ENCODE measurements at regions not wholly inside any gene's neighbourhood (a gene's known extent, or its start where the extent isn't known, plus 50 kb on each side); places are given as distances from the start of the nearest gene placed in this dataset.
A peak's percentile ranks its signal among the peaks of the same experiment; 100 is the strongest.

DNA sequence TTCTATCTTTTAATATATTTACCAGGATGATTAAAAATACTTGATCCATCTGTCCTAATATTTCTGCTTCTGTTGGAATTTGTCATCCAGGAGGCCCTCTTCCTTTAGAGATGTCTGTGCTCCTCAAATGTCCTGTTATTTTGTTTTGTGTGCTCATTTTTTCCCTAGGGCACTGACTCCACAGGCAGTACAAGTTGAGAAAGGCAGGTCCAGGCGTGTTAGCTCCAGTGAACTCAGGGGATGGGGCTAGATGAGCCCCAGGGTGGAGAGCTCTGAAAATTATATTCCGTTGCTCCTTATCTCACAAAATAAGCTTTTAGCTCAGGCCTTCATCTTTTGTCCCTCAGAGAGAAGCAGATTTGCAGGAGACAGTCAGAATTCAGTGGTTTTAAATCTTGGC is 105.7 kb downstream of the SLC4A3 start:
- Histone ChIP-seq H3K36me3 (ENCODE audit: control insufficient read depth in 4 of 4, insufficient read depth in 4 of 4, low read length in 4 of 4) (no peaks in the 10 kb centered on the region), H3K4me3 (no peak overlapping the region), H3K9me3 (ENCODE audit: control insufficient read depth in 4 of 4, insufficient read depth in 3 of 4, low read length in 3 of 4) (no peaks in the 10 kb centered on the region), H3K9ac (ENCODE audit: insufficient read depth in 1 of 2, low read length in 2 of 2) (no peak overlapping the region), H3K27ac (ENCODE audit: low read depth in 1 of 2, low read length in 1 of 2) (no peak overlapping the region), H3K4me1 (ENCODE audit: control insufficient read depth in 5 of 5, insufficient read depth in 5 of 5, low read length in 5 of 5) (peaks cover 0 to 8% (median 0%) of the 10 kb centered on the region in 5 donors), H3K27me3 (ENCODE audit: control insufficient read depth in 3 of 3, insufficient read depth in 3 of 3, low read length in 2 of 3) (peaks cover 0 to 2% (median 0%) of the 10 kb centered on the region in 3 donors)
- 69 to 90% methylated on average over 2 of the region's 2 CpGs for WGBS, 2 donors
- no peak for ATAC-seq (ENCODE audit: insufficient read depth, low FRiP score)
- DNase-seq: no peak
- TF ChIP-seq, protein P1, sequence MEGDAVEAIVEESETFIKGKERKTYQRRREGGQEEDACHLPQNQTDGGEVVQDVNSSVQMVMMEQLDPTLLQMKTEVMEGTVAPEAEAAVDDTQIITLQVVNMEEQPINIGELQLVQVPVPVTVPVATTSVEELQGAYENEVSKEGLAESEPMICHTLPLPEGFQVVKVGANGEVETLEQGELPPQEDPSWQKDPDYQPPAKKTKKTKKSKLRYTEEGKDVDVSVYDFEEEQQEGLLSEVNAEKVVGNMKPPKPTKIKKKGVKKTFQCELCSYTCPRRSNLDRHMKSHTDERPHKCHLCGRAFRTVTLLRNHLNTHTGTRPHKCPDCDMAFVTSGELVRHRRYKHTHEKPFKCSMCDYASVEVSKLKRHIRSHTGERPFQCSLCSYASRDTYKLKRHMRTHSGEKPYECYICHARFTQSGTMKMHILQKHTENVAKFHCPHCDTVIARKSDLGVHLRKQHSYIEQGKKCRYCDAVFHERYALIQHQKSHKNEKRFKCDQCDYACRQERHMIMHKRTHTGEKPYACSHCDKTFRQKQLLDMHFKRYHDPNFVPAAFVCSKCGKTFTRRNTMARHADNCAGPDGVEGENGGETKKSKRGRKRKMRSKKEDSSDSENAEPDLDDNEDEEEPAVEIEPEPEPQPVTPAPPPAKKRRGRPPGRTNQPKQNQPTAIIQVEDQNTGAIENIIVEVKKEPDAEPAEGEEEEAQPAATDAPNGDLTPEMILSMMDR (IDR thresholded peaks at IDR 0.05; ENCODE audit: control extremely low read depth, extremely low read depth): no peak

DNA sequence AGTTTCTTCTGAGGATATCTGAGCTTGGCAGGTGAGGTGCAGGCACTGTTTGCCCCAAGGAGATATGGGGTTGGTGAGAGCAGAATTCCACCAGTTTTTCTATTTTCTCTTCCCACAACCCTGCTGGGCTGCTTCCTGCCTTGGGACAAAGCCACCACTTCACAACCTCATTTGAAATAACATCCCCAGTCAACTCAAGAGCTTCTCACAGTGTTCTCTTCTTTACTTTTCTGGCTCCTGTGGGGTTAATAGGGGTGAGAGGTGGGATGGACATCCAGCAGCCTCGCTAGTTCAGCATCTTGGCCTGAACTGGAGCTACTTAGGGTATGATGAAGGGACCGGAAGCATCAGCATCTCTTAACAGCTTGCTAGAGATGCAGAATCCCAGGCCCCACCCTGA is 106.3 kb downstream of the SLC4A3 start:
- TF ChIP-seq, protein P1 (IDR thresholded peaks at IDR 0.05; ENCODE audit: control extremely low read depth, extremely low read depth): no peak
- DNase-seq (no peak), ATAC-seq (ENCODE audit: insufficient read depth, low FRiP score) (no peak)
- WGBS, 2 donors: 73 to 80% methylated on average over 2 of the region's 2 CpGs
- Histone ChIP-seq H3K9ac (ENCODE audit: insufficient read depth in 1 of 2, low read length in 2 of 2) (no peak overlapping the region), H3K4me3 (no peak overlapping the region), H3K36me3 (ENCODE audit: control insufficient read depth in 4 of 4, insufficient read depth in 4 of 4, low read length in 4 of 4) (no peaks in the 10 kb centered on the region), H3K27me3 (ENCODE audit: control insufficient read depth in 3 of 3, insufficient read depth in 3 of 3, low read length in 2 of 3) (peaks cover 0 to 2% (median 0%) of the 10 kb centered on the region in 3 donors), H3K27ac (ENCODE audit: low read depth in 1 of 2, low read length in 1 of 2) (no peak overlapping the region), H3K4me1 (ENCODE audit: control insufficient read depth in 5 of 5, insufficient read depth in 5 of 5, low read length in 5 of 5) (peaks cover 0 to 5% (median 0%) of the 10 kb centered on the region in 5 donors), H3K9me3 (ENCODE audit: control insufficient read depth in 4 of 4, insufficient read depth in 3 of 4, low read length in 3 of 4) (no peaks in the 10 kb centered on the region)

DNA sequence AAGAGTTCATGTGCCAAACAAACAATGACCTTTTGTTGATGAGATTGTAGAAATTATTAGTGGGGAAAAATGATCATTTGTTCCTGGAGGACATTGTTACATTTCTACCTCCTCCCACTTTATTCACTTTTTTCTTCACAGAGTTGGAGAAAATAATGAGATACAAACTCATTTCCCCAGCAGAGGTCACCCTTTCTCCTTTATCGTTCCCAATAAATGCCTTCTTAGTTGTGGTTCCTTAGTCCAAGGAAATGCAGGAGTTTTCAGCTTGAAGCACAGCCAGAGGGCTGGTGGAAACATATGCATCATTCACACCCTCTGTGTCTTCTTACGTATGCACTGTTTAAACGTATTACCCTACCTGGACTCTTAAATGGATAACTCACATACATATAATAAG is 108.8 kb downstream of the SLC4A3 start:
- Histone ChIP-seq H3K9me3 (ENCODE audit: control insufficient read depth in 4 of 4, insufficient read depth in 3 of 4, low read length in 3 of 4) (no peaks in the 10 kb centered on the region), H3K27ac (ENCODE audit: low read depth in 1 of 2, low read length in 1 of 2) (no peak overlapping the region), H3K36me3 (ENCODE audit: control insufficient read depth in 4 of 4, insufficient read depth in 4 of 4, low read length in 4 of 4) (no peaks in the 10 kb centered on the region), H3K27me3 (ENCODE audit: control insufficient read depth in 3 of 3, insufficient read depth in 3 of 3, low read length in 2 of 3) (no peaks in the 10 kb centered on the region), H3K9ac (ENCODE audit: insufficient read depth in 1 of 2, low read length in 2 of 2) (peak overlapping the region in 1 of 2 donors; percentile 43), H3K4me3 (no peak overlapping the region), H3K4me1 (ENCODE audit: control insufficient read depth in 5 of 5, insufficient read depth in 5 of 5, low read length in 5 of 5) (no peaks in the 10 kb centered on the region)
- WGBS, 2 donors: 9 to 12% methylated on average over 3 of the region's 3 CpGs
- TF ChIP-seq, protein P1 (IDR thresholded peaks at IDR 0.05; ENCODE audit: control extremely low read depth, extremely low read depth): peak; percentile 1
- ATAC-seq (ENCODE audit: insufficient read depth, low FRiP score): peak; percentile 58
- peak; percentile 20 to 90 (median 84) for DNase-seq

- Histone ChIP-seq H3K36me3 (ENCODE audit: control insufficient read depth in 4 of 4, insufficient read depth in 4 of 4, low read length in 4 of 4) (no peaks in the 10 kb centered on the region), H3K27me3 (ENCODE audit: control insufficient read depth in 3 of 3, insufficient read depth in 3 of 3, low read length in 2 of 3) (no peaks in the 10 kb centered on the region), H3K9me3 (ENCODE audit: control insufficient read depth in 4 of 4, insufficient read depth in 3 of 4, low read length in 3 of 4) (no peaks in the 10 kb centered on the region), H3K4me3 (no peak overlapping the region), H3K27ac (ENCODE audit: low read depth in 1 of 2, low read length in 1 of 2) (no peak overlapping the region), H3K4me1 (ENCODE audit: control insufficient read depth in 5 of 5, insufficient read depth in 5 of 5, low read length in 5 of 5) (no peaks in the 10 kb centered on the region), H3K9ac (ENCODE audit: insufficient read depth in 1 of 2, low read length in 2 of 2) (no peak overlapping the region)
- DNase-seq (peak; percentile 41 to 63 (median 56)), ATAC-seq (ENCODE audit: insufficient read depth, low FRiP score) (no peak)
- TF ChIP-seq, protein P1 (IDR thresholded peaks at IDR 0.05; ENCODE audit: control extremely low read depth, extremely low read depth): no peak
- 65 to 77% methylated on average over 4 of the region's 4 CpGs for WGBS, 2 donors
Measured at GRCh38 chr2:219737270-219737691, 109.9 kb downstream of the SLC4A3 start.

All from lung (tissue), 11 donors.